ENCODE measurements at regions not wholly inside any gene's neighbourhood (a gene's known extent, or its start where the extent isn't known, plus 50 kb on each side); places are given as distances from the start of the nearest gene placed in this dataset.

DNA sequence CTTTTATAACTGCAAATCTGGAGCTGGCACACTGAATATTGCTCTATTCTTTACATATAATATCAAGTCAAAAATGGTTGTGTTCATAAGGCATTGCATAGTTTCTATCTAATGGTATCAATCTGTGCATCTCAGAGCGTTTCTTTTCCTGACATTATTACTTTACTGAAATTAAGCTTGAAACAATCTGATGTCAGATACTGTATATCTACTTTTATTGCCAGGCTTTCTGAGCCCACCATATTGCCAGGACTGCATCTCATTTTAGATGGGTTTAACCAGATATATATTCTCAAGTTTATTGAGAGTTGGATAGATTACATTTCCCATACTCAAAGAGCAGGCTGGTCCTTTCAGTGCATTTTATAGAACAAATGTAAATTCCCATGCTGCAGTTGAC, 122.7 kb upstream of the MEIS2 start:
- DNase-seq, result no peak
- TF ChIP-seq POLR2A (IDR thresholded peaks at IDR 0.05; ENCODE audit: low read length) (no peak), GATA1 (IDR thresholded peaks at IDR 0.05; ENCODE audit: low read depth, low read length) (no peak)

DNA sequence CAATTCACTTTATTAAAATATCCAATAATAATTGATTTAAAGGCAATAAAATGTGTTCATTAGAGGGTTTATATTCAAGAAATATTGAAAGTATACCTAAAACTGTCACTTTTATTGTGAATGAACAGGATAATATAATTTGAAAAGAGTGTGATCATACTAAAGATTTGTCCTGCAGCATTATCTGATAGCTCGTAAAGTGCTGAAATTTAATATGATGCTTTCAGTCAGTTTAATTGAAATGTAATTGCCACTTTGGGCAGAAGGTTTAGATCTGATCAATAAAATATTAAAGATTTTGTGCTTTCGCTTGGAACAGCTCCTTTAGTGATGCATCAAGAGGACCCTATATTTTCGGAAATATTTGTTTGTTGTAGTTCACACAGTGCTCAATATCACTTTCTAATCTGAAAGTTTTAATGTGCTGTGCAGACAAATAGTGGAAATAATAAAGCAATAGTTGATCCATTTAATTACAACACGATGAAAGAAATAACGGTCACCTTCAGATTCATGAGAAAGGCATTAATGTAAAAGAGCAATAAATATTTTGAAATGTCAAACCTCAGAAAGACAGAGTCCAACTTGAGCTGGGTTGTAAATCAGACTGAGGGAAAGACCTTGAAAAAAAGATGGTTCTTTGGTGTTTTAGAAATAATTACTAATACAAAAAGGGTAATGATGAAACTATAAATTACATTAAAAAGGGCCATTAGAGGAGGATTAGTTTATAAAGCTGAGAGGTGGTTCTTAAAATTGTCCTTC, 129.7 kb upstream of the MEIS2 start:
- no peak for DNase-seq
- TF ChIP-seq POLR2A (IDR thresholded peaks at IDR 0.05; ENCODE audit: low read length), result no peak
- TF ChIP-seq GATA1 (IDR thresholded peaks at IDR 0.05; ENCODE audit: low read depth, low read length), result no peak

DNA sequence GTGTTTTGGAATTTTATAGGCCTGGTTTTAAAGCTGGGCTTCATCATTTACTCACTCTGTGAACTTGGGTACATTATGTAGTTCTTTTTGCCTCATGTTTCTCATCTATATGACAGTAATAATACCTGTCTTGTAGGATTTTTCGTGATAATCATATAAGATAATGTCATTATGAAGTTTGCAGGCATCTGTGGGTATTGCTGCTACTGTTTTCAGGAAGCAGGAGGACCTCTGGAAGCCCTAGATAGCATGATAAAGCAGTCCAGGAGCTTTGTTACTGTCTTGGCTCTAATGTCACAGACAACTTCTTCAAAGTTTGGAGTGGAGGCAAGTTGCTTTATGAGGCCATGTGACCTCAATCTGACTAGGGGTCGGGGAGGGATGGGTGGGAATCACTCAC, 145.0 kb upstream of the MEIS2 start:
- TF ChIP-seq POLR2A (IDR thresholded peaks at IDR 0.05; ENCODE audit: low read length) (no peak), GATA1 (IDR thresholded peaks at IDR 0.05; ENCODE audit: low read depth, low read length) (no peak)
- no peak for DNase-seq

- DNase-seq, result no peak
- TF ChIP-seq GATA1 (IDR thresholded peaks at IDR 0.05; ENCODE audit: low read depth, low read length), result no peak
These were observed 145.7 kb upstream of the MEIS2 start for GRCh38 chr15:37246065-37246464.

DNA sequence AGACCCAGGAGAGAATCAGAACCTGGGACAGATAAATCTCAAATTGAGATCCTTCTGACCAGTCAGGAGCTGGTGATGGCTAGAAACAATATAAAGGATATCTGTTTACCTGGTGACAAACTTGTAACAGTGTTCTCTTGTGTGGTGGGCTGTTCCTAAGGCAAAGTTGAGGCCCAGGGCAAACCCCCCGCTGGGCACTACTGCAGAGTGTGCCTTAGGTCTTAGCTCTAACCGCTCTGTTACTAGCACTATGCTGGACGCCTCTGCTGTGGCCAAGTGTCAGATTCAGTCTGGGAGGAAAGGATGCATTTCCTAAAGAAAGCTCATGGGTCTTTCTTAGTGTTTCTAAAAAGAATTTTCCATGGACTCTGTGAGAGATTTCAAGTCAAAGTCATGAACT, 146.5 kb upstream of the MEIS2 start:
- no peak for TF ChIP-seq POLR2A (IDR thresholded peaks at IDR 0.05; ENCODE audit: low read length)
- TF ChIP-seq GATA1 (IDR thresholded peaks at IDR 0.05; ENCODE audit: low read depth, low read length), result no peak

GRCh38 chr15:37249249-37249648, 148.9 kb upstream of the MEIS2 start:
- no peak for DNase-seq
- TF ChIP-seq POLR2A (IDR thresholded peaks at IDR 0.05; ENCODE audit: low read length), result no peak
- no peak for TF ChIP-seq GATA1 (IDR thresholded peaks at IDR 0.05; ENCODE audit: low read depth, low read length)

More for the DNA sequence above, 146.5 kb upstream of the MEIS2 start:
- DNase-seq, result no peak

- TF ChIP-seq POLR2A (IDR thresholded peaks at IDR 0.05; ENCODE audit: low read length) (no peak), GATA1 (IDR thresholded peaks at IDR 0.05; ENCODE audit: low read depth, low read length) (no peak)
- DNase-seq, result no peak
These were observed 152.2 kb upstream of the MEIS2 start for GRCh38 chr15:37252530-37252929.

DNA sequence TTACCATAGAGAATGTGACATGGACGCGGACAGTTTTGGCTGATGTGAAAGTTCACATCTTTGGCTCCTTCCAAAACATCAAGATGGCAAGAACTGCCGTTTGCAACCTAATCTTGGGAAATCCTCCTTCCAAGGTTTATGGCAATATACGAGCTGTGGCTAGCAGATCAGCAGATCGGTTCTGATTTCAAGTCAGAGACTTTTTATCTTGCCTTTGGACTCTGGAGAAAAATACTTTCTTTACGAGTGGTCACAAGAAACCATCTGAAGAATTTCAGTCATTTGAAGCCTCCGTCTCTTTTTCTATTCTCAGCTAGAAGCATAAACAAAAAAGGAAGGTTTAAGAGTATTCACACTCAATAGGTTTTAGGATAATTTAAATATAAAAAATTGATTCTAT, 153.5 kb upstream of the MEIS2 start:
- DNase-seq, result no peak
- TF ChIP-seq GATA1 (IDR thresholded peaks at IDR 0.05; ENCODE audit: low read depth, low read length) (no peak), POLR2A (IDR thresholded peaks at IDR 0.05; ENCODE audit: low read length) (no peak)

- DNase-seq, result no peak
- no peak for TF ChIP-seq POLR2A (IDR thresholded peaks at IDR 0.05; ENCODE audit: low read length)
These were observed 159.9 kb upstream of the MEIS2 start for GRCh38 chr15:37260255-37260654.

DNA sequence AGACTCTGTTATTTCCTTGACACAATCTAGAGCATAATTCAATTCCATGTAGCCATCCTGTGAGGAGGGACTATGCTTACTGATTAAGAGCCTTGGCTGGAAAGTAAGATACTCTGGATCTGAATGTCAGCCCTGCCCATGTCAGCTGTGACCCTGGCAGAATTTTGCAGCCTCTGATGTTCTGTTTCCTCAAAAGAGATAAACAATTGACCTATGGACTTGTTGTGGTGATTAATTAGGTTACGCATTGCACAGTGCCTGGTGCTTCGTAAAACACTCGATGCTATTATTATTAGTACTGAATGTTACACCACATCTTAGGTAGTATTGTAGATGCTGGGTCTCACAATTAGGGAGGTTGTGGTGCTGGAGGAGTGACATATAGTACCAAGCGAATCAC, 161.3 kb upstream of the MEIS2 start:
- TF ChIP-seq POLR2A (IDR thresholded peaks at IDR 0.05; ENCODE audit: low read length) (no peak), GATA1 (IDR thresholded peaks at IDR 0.05; ENCODE audit: low read depth, low read length) (no peak)
- DNase-seq, result no peak

GRCh38 chr15:37262922-37263608, 162.7 kb upstream of the MEIS2 start:
- TF ChIP-seq GATA1 (IDR thresholded peaks at IDR 0.05; ENCODE audit: low read depth, low read length) (no peak), POLR2A (IDR thresholded peaks at IDR 0.05; ENCODE audit: low read length) (no peak)
- DNase-seq, result no peak

- no peak for DNase-seq
- TF ChIP-seq GATA1 (IDR thresholded peaks at IDR 0.05; ENCODE audit: low read depth, low read length), result no peak
- TF ChIP-seq POLR2A (IDR thresholded peaks at IDR 0.05; ENCODE audit: low read length), result no peak
These were observed 188.9 kb upstream of the MEIS2 start for GRCh38 chr15:37289109-37289765.

- DNase-seq, result no peak
- TF ChIP-seq GATA1 (IDR thresholded peaks at IDR 0.05; ENCODE audit: low read depth, low read length), result no peak
- no peak for TF ChIP-seq POLR2A (IDR thresholded peaks at IDR 0.05; ENCODE audit: low read length)
These were observed 191.6 kb upstream of the MEIS2 start for GRCh38 chr15:37291920-37292319.

DNA sequence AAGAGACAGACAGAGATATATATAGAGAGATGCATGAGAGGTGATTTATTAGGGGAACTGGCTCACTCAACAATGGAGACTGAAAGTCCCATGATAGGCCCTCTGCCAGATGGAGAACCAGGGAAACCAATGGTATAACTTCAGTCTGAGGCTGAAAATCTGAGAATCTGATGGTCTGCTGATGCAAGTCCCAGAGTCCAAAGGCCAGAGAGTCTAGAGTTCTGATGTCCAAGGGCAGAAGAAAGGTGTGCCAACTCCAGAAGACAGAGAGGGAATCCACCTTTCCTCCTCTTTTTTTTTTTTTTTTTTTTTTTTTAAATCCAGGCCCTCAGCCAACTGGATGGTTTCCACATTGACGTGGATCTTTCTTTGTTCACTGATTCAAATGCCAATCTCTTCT, 197.9 kb upstream of the MEIS2 start:
- DNase-seq, result no peak
- TF ChIP-seq POLR2A (IDR thresholded peaks at IDR 0.05; ENCODE audit: low read length) (no peak), GATA1 (IDR thresholded peaks at IDR 0.05; ENCODE audit: low read depth, low read length) (no peak)

- TF ChIP-seq GATA1 (IDR thresholded peaks at IDR 0.05; ENCODE audit: low read depth, low read length) (no peak), POLR2A (IDR thresholded peaks at IDR 0.05; ENCODE audit: low read length) (no peak)
- DNase-seq, result no peak
These were observed 239.1 kb upstream of the MEIS2 start for GRCh38 chr15:37339437-37339836.
